Type B pancreatic cell (in vitro differentiated cells): ENCODE measurements at regions not wholly inside any gene's neighbourhood (a gene's known extent, or its start where the extent isn't known, plus 50 kb on each side); places are given as distances from the start of the nearest gene placed in this dataset.

Source experiments
- DNase-seq: peaks from one replicate; pipeline ENCODE4 v3.0.0; 2021; ENCODE audit warnings: mixed read lengths; ENCODE audit not compliant: unreplicated experiment; ENCODE audit errors: extremely low spot score
- H3K27ac Mint-ChIP-seq: 2 replicates; pipeline ENCODE4 v1.8.0; 2021; ENCODE audit warnings: mild to moderate bottlenecking, mixed read lengths
- H3K27me3 Mint-ChIP-seq: 2 replicates; pipeline ENCODE4 v1.8.0; 2021; ENCODE audit warnings: mixed read lengths
- H3K36me3 Mint-ChIP-seq: 2 replicates; pipeline ENCODE4 v1.8.0; 2021; ENCODE audit warnings: mixed read lengths
- H3K4me1 Mint-ChIP-seq: one replicate; pipeline ENCODE4 v1.8.0; 2021; ENCODE audit warnings: mixed read lengths; ENCODE audit not compliant: unreplicated experiment
- H3K4me3 Mint-ChIP-seq: 2 replicates; pipeline ENCODE4 v1.8.0; 2021; ENCODE audit warnings: mild to moderate bottlenecking, mixed read lengths
- H3K9me3 Mint-ChIP-seq: 2 replicates; pipeline ENCODE4 v1.8.0; 2021; ENCODE audit warnings: mixed read lengths
- TF ChIP-seq, protein P1 (sequence below): fragments of 200-600 bp; sonication (generic); conservative IDR thresholded peaks from 2 replicates; pipeline ENCODE4 v1.5.0; 2021; ENCODE audit warnings: antibody characterized with exemption, mild to moderate bottlenecking

DNA sequence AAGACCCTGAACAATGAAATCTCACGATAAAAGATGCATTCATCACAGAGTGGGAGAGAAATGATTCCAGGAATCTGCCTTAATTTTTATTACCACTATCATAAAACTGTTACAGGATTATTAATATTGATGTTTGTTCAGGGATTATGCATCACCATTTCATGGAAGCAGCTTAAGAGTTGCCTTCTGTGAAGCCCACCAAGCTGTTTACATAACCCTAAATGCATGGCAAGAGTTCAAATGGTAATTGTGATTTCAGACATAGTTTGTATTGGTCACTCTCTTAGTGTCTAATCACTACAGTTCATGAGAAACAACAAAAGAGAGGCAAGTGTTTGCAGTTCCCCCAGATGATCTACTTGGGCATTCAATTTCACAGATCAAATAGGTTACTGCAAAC, 527.7 kb downstream of the RPS29 start:
- Mint-ChIP-seq H3K4me3 (no peak overlapping the region), H3K4me1 (peaks cover 10% of the 10 kb centered on the region), H3K27me3 (peaks cover 12% of the 10 kb centered on the region), H3K36me3 (no peaks in the 10 kb centered on the region), H3K27ac (no peak overlapping the region), H3K9me3 (peaks cover 5% of the 10 kb centered on the region)
- no peak for DNase-seq
- TF ChIP-seq, protein P1, sequence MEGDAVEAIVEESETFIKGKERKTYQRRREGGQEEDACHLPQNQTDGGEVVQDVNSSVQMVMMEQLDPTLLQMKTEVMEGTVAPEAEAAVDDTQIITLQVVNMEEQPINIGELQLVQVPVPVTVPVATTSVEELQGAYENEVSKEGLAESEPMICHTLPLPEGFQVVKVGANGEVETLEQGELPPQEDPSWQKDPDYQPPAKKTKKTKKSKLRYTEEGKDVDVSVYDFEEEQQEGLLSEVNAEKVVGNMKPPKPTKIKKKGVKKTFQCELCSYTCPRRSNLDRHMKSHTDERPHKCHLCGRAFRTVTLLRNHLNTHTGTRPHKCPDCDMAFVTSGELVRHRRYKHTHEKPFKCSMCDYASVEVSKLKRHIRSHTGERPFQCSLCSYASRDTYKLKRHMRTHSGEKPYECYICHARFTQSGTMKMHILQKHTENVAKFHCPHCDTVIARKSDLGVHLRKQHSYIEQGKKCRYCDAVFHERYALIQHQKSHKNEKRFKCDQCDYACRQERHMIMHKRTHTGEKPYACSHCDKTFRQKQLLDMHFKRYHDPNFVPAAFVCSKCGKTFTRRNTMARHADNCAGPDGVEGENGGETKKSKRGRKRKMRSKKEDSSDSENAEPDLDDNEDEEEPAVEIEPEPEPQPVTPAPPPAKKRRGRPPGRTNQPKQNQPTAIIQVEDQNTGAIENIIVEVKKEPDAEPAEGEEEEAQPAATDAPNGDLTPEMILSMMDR = no peak

DNA sequence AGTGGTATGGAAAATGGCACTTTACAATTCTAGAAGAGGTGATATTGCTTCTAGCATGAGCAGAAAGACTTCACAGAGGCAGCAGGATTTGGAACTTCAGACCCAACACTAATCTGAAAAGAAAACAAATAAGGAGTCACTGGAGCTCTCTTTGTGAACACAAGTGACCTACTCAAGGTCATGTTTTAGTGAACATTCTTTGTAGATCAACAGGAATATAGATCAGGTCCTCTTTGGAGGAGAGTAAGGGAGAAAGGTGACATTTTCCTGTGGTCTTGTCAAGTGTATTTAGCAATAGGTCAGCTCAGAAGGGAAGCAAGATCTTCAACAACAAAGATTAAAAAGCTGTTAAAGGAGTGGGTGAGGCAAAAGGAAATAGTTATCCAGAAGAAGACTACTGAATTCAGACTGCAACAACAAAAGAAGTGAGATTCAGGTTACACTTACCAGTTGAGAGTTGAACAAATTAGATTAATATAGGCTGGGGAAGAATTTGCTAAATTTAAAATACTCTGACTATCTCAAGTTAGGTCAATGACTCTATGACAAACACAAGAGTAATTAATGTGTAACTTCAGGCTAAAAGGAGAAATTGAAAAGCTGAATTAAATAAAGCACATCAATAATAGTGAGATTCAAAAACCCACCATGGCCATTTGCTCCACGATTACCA, 528.2 kb downstream of the RPS29 start:
- Mint-ChIP-seq H3K27me3 (peaks cover 9% of the 10 kb centered on the region), H3K27ac (no peak overlapping the region), H3K9me3 (peaks cover 3% of the 10 kb centered on the region), H3K4me1 (peaks cover 10% of the 10 kb centered on the region), H3K36me3 (no peaks in the 10 kb centered on the region), H3K4me3 (no peak overlapping the region)
- TF ChIP-seq, protein P1 = no peak
- DNase-seq = no peak

DNA sequence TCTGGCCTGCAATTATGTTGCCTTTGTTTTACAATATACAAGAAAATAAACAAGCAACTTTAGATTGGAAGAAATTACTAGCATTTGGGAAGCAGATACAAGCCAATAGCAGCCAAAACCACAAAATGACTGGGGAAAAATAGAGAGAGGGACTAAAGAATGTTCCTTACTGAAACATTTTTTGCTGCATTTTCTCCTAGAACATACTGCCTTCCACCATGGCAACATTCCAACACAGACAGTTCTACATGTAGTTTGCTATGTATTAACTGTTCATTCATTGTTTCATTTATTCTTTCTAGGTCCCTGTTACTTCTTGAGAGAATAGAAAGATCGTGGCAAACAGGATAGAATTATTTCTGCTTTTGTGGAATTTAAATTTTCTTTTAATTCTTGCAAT, 530.2 kb downstream of the RPS29 start:
- no peak for DNase-seq
- Mint-ChIP-seq H3K27me3 (peaks cover 15% of the 10 kb centered on the region), H3K4me1 (peaks cover 23% of the 10 kb centered on the region), H3K27ac (no peak overlapping the region), H3K9me3 (peaks cover 8% of the 10 kb centered on the region), H3K4me3 (no peak overlapping the region), H3K36me3 (no peaks in the 10 kb centered on the region)
- TF ChIP-seq, protein P1 = no peak

DNA sequence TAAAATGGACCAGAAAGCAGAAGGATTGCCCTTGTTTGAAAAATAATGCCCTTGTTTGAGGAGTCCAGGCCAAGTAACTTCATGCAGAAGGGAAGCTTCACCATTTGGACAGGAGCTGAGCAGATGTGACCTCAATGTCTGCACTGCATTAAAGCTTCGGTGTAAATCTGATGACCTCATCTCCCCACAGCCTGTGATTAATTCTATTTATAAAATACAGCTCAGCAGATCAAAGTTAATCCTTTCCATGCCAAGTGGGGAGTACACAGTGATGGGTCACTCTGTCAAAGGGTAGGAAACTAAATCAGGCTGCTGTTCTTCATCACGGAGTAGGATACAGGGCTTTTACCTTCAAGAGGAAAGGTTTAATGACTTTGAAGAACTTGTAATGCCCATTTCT, 533.7 kb downstream of the RPS29 start:
- H3K27me3 Mint-ChIP-seq = peaks cover 32% of the 10 kb centered on the region
- no peak for DNase-seq
- TF ChIP-seq, protein P1 = no peak

DNA sequence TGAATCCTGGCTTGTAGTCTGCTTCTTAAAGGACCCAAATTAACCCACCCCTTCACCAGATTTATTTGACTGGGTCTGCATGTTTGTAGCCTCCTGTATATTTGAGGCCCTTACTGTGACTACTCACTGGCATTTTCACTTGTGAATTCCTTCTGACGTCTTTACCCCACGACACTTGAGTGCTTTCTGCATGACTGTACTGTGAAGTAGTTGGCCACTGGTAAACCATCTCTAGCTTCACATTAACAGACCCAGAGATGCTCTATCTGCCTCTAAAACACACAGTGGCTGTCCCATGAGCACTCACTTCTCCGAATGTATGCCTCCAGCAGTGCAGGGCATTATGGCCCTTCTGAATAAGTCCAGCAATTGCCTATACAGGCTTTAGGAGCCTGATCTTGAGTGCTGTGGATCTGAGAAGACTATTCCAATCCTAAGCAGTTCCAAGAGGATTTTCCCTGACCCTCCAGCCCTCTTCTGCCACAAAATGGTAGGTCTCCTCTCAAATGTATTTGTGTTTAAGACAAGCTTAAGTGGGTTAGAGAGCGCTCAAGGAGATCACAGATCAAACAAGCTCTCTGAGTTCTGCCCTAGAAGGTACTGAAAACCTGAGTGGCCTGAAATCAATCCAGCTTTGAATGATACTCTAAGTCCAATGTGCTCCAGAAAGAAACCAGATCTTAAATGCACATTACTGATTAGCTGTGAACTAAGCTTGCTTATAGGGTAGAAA, 534.7 kb downstream of the RPS29 start:
- H3K4me3 Mint-ChIP-seq = no peak overlapping the region
- TF ChIP-seq, protein P1 = no peak
- H3K27ac Mint-ChIP-seq = no peak overlapping the region
- H3K27me3 Mint-ChIP-seq = peaks cover 38% of the 10 kb centered on the region
- DNase-seq = no peak
- H3K9me3 Mint-ChIP-seq = peaks cover 8% of the 10 kb centered on the region
- H3K36me3 Mint-ChIP-seq = no peaks in the 10 kb centered on the region
- peaks cover 23% of the 10 kb centered on the region for H3K4me1 Mint-ChIP-seq

More for the DNA sequence above, 533.7 kb downstream of the RPS29 start:
- H3K4me1 Mint-ChIP-seq = peaks cover 23% of the 10 kb centered on the region
- no peaks in the 10 kb centered on the region for H3K36me3 Mint-ChIP-seq
- no peak overlapping the region for H3K4me3 Mint-ChIP-seq
- no peak overlapping the region for H3K27ac Mint-ChIP-seq
- H3K9me3 Mint-ChIP-seq = peaks cover 8% of the 10 kb centered on the region
